Stimulated activated CD8-positive, alpha-beta memory T cell treated with anti-CD3 and anti-CD28 coated beads, Interleukin-4, amount 100 ng/mL, for 24 hours (primary cell): ENCODE measurements at regions not wholly inside any gene's neighbourhood (a gene's known extent, or its start where the extent isn't known, plus 50 kb on each side); places are given as distances from the start of the nearest gene placed in this dataset.
"Not testable (repeated sequence)": the region's sequence is repeated elsewhere in the genome, so short reads cannot be mapped to it uniquely, and the experiment has no call there.

ENCODE experiments used
- DNase-seq: peaks from one replicate; pipeline ENCODE4 v3.0.0-alpha.2; 2020; ENCODE audit warnings: low read depth

DNA sequence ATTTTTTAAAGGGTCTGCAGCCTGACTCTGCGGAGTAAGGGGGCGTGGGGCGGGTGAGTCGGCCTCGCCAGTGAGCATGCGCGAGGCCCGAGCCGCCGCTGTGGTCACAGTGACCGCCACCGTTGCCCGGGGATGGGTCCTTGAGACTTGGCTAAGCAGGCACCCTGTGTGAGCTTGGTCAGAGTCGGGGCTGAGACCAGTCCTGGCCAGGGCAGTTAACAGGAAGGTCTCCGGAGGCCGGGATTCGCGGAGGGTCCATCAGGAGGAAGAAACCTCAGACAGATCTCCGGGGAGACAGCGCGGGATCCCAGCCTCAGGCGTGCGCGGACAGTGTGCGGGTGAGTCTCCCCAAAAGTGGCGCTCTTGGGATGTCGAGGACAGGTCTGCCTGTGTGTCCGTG, 1384.4 kb upstream of the PCDH10 start:
- no peak for DNase-seq

DNA sequence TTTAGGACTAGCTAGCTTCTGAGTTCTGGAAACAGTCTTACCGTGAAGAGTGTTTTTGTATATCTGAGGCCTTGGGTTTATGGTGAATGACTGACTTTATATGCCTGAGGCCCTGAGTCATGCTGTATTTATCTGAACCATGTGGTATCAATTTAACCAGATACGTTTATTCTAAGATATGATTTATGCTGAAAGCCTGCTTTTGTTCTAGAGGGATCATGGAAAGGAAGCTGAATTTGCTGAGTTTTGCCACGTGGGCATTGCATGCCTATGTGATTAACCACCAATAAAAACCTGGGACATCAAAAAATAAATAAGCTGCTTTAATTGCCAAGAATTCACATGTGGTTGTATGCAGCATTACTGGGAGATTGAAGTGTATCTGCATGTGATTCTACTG, 1374.7 kb upstream of the PCDH10 start:
- DNase-seq: not testable (repeated sequence)

DNA sequence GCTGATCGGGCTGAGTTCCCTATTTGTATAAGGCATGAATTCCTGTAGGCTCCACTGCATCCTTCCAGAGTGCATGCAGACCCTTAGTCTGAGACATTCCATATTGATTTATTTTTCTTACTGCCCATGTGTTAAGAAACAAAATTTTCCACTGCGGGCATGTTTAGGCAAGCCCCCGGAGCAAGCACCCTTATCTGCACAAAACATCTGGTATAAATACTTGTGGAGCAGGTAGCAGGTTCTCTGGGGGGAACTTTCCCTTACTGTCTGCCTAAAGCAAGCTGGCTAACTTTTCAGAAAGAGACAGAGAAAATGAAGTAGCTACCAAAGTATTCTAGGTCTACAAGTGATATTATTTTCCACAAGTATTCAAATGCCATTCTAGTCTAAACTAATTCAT, 1338.5 kb upstream of the PCDH10 start:
- not testable (repeated sequence) for DNase-seq
